ENCODE measurements at regions not wholly inside any gene's neighbourhood (a gene's known extent, or its start where the extent isn't known, plus 50 kb on each side); places are given as distances from the start of the nearest gene placed in this dataset.

DNA sequence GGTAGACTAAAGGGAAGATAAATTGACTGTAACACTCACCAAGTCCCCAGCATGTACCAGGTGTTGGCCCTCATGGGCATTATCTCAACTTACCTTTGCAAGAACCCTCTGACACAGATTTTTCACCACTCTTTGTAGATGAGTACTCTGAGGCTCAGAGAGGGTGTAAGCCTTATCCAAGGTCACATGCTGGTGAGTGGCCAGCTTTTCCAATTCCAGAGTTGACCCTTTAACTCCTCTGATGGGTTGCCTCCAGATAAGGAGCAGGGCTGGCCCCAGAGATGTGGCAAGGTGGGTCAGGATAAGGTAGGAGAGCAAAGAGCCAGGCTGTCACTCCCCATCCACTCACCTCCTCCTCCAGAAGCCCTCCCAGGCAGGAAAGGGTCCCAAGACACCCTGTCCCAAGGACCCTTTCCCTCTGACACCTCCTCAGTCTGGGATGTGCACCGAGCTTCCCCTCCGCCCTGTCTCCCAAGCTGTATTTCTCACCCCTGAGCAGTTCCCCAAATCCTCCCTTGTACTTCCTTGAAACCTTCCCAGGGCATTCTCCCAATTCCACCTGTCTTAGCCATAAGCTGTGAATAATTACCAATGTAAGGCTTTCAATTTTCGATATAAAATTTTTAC is 165.9 kb downstream of the ZFP36L2 start:
- Mint-ChIP-seq H3K9me3 (peaks cover 12% of the 10 kb centered on the region), H3K4me3 (no peak overlapping the region), H3K27ac (no peak overlapping the region), H3K27me3 (ENCODE audit: low read depth) (no peaks in the 10 kb centered on the region), H3K4me1 (ENCODE audit: low read depth) (peaks cover 21% of the 10 kb centered on the region), H3K36me3 (ENCODE audit: low read depth) (peaks cover 10% of the 10 kb centered on the region)

DNA sequence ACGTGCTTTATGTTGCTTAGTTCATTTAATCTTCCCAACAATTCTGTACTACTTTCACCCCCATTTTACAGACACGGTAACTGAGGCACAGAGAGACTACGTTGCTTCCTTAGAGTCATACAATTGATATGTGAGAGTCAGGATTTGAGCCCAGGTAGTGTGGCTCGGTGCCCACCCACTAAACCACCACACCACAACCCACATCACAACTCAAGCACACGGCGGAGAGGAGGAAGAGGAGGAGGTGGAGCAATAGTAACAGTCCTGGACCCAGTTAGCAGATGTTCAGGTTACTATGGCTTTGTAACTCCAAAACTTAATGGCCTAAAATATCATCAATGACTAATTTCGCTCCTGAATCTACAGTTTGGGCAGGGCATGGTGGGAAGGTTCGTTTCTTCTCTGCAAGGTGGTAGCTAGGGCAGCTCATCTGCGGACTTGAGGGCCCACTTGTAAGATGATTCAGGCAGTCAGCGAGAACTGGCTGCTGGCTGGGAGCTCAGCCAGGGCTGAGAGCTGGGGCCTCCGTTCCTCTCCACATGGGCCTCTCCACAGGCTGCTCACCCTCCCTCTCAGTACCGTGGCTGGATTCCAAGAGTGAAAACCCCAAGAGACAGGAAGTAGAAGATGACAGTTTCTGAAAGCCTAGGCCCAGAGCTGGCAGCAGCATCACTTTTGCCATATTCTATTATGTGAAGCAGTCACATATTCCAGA is 167.1 kb downstream of the ZFP36L2 start:
- peaks cover 8% of the 10 kb centered on the region for H3K36me3 Mint-ChIP-seq (ENCODE audit: low read depth)
- peaks cover 21% of the 10 kb centered on the region for H3K4me1 Mint-ChIP-seq (ENCODE audit: low read depth)
- peak overlapping the region; percentile 54 for H3K4me3 Mint-ChIP-seq
- H3K27me3 Mint-ChIP-seq (ENCODE audit: low read depth): no peaks in the 10 kb centered on the region
- H3K9me3 Mint-ChIP-seq: peaks cover 12% of the 10 kb centered on the region
- peak overlapping the region; percentile 58 for H3K27ac Mint-ChIP-seq

DNA sequence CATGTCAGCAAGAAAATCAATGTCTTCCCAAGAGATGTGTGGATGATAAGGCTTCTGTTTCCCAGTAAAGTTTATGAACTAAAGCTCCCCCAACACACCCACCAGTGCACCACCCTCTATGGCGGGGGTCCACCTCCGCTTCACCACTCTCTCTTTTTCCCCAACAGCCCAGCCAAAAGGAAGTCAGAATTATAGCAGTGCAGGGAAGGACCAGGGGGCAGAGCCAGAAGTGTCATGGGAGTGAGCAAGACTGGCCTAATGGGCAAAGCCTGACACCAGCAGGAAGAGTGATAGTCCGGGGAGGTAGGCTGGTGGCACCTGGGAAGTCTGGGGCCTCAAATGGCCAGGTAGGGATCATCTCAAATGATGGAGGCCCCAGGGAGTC is 167.7 kb downstream of the ZFP36L2 start:
- Mint-ChIP-seq H3K36me3 (ENCODE audit: low read depth) (peaks cover 7% of the 10 kb centered on the region), H3K9me3 (peaks cover 8% of the 10 kb centered on the region), H3K4me3 (peak overlapping the region; percentile 40), H3K27me3 (ENCODE audit: low read depth) (no peaks in the 10 kb centered on the region), H3K27ac (no peak overlapping the region), H3K4me1 (ENCODE audit: low read depth) (peaks cover 21% of the 10 kb centered on the region)

DNA sequence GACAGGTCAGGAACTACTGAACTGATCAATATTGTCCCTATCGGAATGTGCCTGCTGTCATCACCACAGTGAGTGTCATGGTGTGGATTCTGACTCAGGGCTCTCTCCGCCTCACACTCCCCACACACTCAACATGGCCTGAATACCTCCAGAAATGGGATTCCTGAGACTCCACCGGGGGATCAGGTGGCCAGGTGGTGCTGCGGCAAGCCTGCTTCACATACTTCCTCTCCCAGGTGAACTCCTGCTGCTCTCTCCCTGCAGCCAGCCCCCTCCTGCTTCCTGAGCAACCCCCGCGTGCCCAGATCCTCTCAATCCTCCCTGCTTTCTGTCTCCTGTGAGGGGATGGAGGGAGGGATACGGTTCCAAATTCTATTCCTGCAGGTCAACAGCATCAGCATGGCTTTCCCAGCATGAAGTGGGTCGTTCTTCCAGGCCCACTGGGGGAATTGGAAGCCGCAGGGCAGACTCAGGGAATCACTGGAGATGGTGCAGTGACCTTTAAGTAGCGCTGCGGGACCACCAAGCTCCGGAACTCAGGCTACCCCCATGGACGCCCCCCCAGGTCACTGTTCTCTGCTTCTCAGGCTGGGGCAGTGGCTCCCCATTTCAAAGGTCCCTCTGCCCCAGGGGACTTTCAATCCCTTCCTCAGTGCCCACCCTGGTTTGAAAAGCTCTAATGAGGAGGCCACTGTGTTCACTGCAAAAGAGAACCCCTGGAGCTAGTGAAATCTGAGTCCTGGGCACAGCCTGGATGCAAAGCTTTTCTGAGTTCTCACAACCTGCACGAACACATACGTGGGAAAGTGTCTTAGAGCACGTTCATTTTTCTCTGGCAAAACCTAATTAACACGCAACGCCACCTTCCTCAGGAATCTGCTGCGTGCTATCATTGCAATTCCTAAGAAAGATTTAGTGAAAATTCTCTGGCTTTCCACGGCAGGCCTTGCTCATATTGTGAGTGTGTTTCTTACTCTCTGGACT is 168.4 kb downstream of the ZFP36L2 start:
- peaks cover 21% of the 10 kb centered on the region for H3K4me1 Mint-ChIP-seq (ENCODE audit: low read depth)
- peaks cover 7% of the 10 kb centered on the region for H3K36me3 Mint-ChIP-seq (ENCODE audit: low read depth)
- no peak overlapping the region for H3K4me3 Mint-ChIP-seq
- H3K27me3 Mint-ChIP-seq (ENCODE audit: low read depth): peaks cover 4% of the 10 kb centered on the region
- peaks cover 8% of the 10 kb centered on the region for H3K9me3 Mint-ChIP-seq
- H3K27ac Mint-ChIP-seq: no peak overlapping the region

DNA sequence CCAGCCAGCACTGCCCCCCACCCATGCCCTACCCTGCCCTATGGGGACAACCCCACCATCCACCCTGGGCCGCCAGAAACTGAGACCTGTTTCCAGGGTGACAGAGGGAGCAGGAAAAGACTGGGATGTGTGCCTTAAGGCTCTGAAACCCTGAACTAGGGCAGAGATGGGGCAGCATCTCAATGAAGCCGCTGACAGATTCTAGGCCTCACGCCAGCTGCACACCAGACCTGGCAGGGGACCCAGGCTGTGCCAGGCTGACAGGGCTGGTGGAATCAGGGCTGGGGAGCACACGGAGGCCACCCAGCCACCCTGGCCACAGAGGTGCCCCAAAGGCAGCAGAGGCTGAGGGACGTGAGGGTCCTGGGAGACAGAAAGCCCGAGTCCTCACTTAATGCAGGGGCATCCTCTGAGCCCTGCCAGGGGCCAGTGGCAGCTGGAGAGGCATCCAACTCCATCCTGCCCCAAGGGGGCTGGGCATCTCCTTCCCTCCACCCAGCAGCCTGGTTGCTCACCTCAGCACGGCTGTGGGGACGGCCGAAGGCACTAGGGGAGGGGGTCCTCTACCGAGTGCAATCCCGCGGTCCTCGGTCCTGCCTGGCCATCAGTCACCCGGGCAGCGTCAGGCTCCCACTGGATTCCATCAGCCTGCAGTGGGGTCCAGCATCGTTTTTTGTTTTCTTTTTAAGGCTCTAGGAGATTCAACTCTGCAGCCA is 169.2 kb downstream of the ZFP36L2 start:
- H3K9me3 Mint-ChIP-seq: peaks cover 8% of the 10 kb centered on the region
- H3K27me3 Mint-ChIP-seq (ENCODE audit: low read depth): peaks cover 4% of the 10 kb centered on the region
- H3K36me3 Mint-ChIP-seq (ENCODE audit: low read depth): peaks cover 6% of the 10 kb centered on the region
- no peak overlapping the region for H3K4me3 Mint-ChIP-seq
- H3K4me1 Mint-ChIP-seq (ENCODE audit: low read depth): peaks cover 24% of the 10 kb centered on the region
- H3K27ac Mint-ChIP-seq: no peak overlapping the region

DNA sequence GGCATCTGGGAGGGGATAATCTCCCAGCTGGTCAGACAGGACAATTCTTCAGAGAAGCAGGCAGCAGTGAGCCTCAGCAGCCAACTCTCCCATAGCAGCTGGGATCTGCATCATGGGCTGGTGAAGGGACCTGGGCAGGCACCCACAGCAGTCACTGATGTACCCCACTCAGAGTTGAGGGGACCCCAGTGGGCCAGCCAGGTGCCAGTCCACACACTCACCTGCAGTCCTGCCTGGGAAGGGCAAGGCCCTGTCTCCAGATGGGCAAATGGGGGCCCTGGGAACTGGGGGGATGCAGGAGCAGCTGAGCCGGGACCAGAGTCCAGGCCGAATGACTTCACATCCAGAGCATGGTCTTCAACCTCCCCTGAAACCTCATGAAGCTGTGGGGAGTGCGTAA is 170.4 kb downstream of the ZFP36L2 start:
- Mint-ChIP-seq H3K27ac (no peak overlapping the region), H3K9me3 (no peaks in the 10 kb centered on the region), H3K4me3 (no peak overlapping the region), H3K27me3 (ENCODE audit: low read depth) (peaks cover 6% of the 10 kb centered on the region), H3K4me1 (ENCODE audit: low read depth) (peaks cover 30% of the 10 kb centered on the region), H3K36me3 (ENCODE audit: low read depth) (no peaks in the 10 kb centered on the region)

DNA sequence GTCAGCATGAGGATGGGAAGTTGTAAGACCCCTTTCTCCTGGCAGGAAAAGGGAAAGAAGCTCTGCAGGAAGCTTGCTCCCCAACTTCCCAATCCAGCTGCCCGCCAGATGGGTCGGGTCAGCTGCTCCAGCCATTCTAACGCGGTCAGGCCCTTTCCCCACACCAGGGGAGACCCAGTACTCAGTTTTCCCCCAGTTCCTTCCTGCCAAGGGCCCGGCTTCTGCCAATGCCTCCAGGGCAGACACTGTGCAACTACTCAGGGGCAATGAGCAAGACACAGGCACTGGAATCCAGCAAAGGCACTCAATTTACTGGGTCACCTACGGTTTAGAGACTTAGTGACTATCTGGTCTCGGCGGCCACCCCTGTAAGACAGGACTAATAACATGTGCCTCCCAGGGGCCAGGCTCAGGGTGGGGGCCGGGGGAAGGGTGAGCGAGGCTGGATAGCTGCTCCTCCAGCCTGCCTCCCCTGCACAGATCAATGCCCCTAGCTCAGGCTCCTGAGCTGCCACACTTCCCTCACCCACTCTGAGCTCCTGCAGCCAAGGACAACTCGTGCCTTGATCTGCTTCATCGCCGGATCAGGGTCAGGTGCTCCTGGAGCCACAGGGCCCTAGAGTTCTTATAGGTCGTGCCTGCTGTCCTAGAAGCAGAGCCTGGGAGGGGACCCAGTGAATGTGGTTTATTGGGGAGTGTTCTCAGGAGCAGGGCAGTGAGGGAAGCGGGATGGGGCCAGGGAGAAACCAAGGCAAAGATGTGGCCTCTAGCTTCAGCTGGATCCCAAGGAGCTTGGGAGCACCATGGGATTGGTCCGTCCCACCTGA is 171.1 kb downstream of the ZFP36L2 start:
- Mint-ChIP-seq H3K27me3 (ENCODE audit: low read depth) (peaks cover 7% of the 10 kb centered on the region), H3K27ac (no peak overlapping the region), H3K4me3 (no peak overlapping the region), H3K4me1 (ENCODE audit: low read depth) (peaks cover 33% of the 10 kb centered on the region), H3K36me3 (ENCODE audit: low read depth) (no peaks in the 10 kb centered on the region), H3K9me3 (no peaks in the 10 kb centered on the region)

DNA sequence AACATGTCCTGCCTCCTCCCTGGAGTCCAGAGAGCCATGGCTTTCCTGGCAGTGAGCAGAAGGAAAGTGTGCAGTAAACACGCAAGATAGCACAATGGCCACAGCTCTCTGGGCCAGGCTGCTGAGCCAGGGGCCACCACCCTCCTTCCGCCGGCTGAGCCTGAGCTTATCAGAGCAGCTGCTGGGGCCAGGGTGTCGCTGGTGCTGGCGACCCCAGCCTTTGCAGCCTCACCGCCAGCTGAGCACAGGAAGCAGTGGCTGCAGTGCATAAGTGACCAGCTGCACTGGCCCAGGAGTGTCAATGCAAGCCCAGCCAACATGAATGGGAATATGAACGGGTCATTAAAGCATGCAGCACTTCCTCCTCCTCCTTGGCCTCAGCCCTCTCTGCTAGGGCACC is 172.0 kb downstream of the ZFP36L2 start:
- Mint-ChIP-seq H3K9me3 (no peaks in the 10 kb centered on the region), H3K36me3 (ENCODE audit: low read depth) (no peaks in the 10 kb centered on the region), H3K4me1 (ENCODE audit: low read depth) (peaks cover 32% of the 10 kb centered on the region), H3K4me3 (no peak overlapping the region), H3K27ac (no peak overlapping the region), H3K27me3 (ENCODE audit: low read depth) (peaks cover 12% of the 10 kb centered on the region)

DNA sequence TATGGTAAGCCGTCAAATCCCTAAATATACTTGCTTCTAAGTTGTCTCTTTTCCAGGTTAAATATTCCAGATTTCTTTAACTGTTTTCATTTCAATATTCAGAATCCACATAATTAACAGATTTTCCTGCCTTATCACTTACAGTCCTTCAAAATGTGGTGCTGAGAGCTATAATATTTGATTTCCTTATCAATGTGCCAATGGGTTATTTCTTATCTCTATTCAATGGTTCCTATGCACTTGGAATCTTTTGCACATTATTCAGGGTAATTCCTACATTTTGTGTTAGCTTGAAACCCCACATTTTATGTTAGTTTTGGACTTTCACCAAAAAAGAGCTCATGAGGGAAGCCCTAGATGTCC is 173.5 kb downstream of the ZFP36L2 start:
- Mint-ChIP-seq H3K9me3 (no peaks in the 10 kb centered on the region), H3K4me1 (ENCODE audit: low read depth) (peaks cover 28% of the 10 kb centered on the region), H3K4me3 (no peak overlapping the region), H3K36me3 (ENCODE audit: low read depth) (no peaks in the 10 kb centered on the region), H3K27me3 (ENCODE audit: low read depth) (peaks cover 12% of the 10 kb centered on the region), H3K27ac (no peak overlapping the region)

DNA sequence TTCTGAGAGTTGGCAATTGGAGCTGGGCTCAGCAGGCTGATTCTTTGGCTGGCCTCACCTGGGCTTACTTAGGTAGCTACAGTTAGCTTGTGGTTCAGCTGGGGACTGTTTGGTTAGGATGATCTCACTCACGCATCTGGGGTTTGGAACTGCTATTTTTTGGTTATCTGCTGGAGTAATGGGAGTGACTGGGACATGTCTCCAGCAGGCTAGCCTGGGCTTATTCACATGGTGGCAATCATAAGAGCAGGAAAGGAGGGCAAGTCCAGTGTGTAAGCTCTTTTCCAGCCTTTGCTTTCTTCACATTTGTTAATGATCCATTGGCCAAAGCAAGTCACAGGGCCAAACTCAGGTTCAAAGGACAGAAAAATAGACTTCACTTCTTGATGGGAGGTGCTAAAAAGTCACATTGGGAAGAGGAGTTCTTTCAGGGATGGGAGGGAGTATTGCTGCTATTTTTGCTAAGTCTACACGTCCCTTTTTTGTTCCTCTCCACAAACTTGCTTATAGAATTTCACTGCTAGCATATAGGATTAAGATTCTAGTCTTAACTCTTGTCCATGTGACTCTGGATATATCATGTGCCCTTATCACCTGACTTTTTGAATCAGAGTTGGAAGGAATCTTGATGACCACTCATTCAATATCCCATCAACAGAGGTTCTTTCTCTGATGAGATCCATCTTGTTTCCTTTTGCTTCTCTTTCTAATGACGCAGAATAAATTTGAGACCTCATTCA is 174.0 kb downstream of the ZFP36L2 start:
- no peaks in the 10 kb centered on the region for H3K36me3 Mint-ChIP-seq (ENCODE audit: low read depth)
- no peak overlapping the region for H3K27ac Mint-ChIP-seq
- no peak overlapping the region for H3K4me3 Mint-ChIP-seq
- peaks cover 12% of the 10 kb centered on the region for H3K27me3 Mint-ChIP-seq (ENCODE audit: low read depth)
- H3K4me1 Mint-ChIP-seq (ENCODE audit: low read depth): peaks cover 32% of the 10 kb centered on the region
- H3K9me3 Mint-ChIP-seq: no peaks in the 10 kb centered on the region

DNA sequence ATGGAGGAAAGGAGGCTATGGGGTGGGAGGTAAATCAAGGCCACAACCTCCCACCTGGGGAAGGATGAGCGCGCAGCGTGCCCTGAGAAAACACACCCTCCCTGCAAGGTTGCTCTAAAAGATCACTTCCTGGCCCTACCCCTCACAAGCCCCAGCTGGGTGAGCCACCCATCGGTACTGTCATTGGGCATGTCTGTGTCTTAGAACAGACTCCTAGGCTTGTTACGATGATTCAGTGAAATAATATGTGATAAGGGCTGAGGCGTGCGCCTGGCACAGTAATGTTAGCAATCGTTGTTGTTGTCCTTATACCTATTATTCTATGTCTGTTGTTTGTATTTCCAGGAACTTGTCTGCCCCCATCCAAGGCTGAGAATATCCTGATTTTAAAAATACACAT is 175.1 kb downstream of the ZFP36L2 start:
- Mint-ChIP-seq H3K27me3 (ENCODE audit: low read depth) (peaks cover 12% of the 10 kb centered on the region), H3K4me1 (ENCODE audit: low read depth) (peaks cover 37% of the 10 kb centered on the region), H3K27ac (no peak overlapping the region), H3K9me3 (no peaks in the 10 kb centered on the region), H3K36me3 (ENCODE audit: low read depth) (no peaks in the 10 kb centered on the region), H3K4me3 (no peak overlapping the region)

DNA sequence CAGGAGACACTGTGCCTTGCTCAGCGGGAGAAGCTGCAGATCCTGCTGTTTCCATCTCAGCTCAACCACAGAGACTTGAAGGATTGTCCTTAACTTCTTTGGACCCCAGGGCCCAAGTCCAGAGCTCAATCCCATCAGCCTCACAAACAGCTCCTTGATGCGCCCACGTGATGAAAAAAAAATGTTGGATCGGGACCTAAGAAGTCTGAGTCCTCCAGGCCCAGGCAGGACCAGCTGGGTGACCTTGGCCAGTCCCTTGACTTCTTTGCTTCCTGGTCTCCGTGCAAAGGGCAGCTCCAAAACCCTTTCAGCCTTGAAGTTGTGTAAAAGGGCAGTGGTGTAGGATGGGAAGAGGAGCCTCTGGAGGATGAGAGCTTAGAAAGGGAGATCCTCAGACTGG is 175.5 kb downstream of the ZFP36L2 start:
- Mint-ChIP-seq H3K4me3 (no peak overlapping the region), H3K27me3 (ENCODE audit: low read depth) (peaks cover 12% of the 10 kb centered on the region), H3K9me3 (no peaks in the 10 kb centered on the region), H3K36me3 (ENCODE audit: low read depth) (no peaks in the 10 kb centered on the region), H3K27ac (no peak overlapping the region), H3K4me1 (ENCODE audit: low read depth) (peaks cover 38% of the 10 kb centered on the region)

Data from T-helper 1 cell treated with Interleukin-12 subunit alpha and Interleukin-12 subunit beta and Interleukin-4 antibody, amounts not matched to agents 30 μg/mL and 1 μg/mL, for 36 hours (primary cell).